Lung (tissue), 11 donors: ENCODE measurements at regions not wholly inside any gene's neighbourhood (a gene's known extent, or its start where the extent isn't known, plus 50 kb on each side); places are given as distances from the start of the nearest gene placed in this dataset.

ENCODE experiments used
- ATAC-seq: fragments of 200-7000 bp; cut with Tn5 transposase; one replicate; pipeline ENCODE4 v1.9.1; 2020; ENCODE audit warnings: moderate number of reproducible peaks; ENCODE audit not compliant: insufficient read depth, low FRiP score
- DNase-seq, 3 donors: peaks; one replicate each; pipeline ENCODE4 v3.0.0-alpha.2; 2013 to 2017
- H3K27ac ChIP-seq, 2 donors: one replicate each; pipeline ENCODE4 v1.5.1; 2013; ENCODE audit warnings: mild to moderate bottlenecking in 2 of 2, moderate library complexity in 2 of 2, control low read depth in 1 of 2, inconsistent platforms in 1 of 2, low read depth in 1 of 2, low read length in 1 of 2
- H3K27me3 ChIP-seq, 3 donors: one replicate each; pipeline ENCODE4 v1.5.1; 2013; ENCODE audit warnings: low read length in 2 of 3; ENCODE audit not compliant: control insufficient read depth in 3 of 3, insufficient read depth in 3 of 3
- H3K36me3 ChIP-seq, 4 donors: one replicate each; pipeline ENCODE4 v1.5.1; 2013; ENCODE audit warnings: low read length in 4 of 4, mild to moderate bottlenecking in 1 of 4, moderate library complexity in 1 of 4; ENCODE audit not compliant: control insufficient read depth in 4 of 4, insufficient read depth in 4 of 4
- H3K4me1 ChIP-seq, 5 donors: one replicate each; pipeline ENCODE4 v1.5.1; 2013; ENCODE audit warnings: low read length in 5 of 5, mild to moderate bottlenecking in 2 of 5, moderate library complexity in 1 of 5; ENCODE audit not compliant: control insufficient read depth in 5 of 5, insufficient read depth in 5 of 5
- H3K4me3 ChIP-seq: one replicate; pipeline ENCODE4 v1.5.1; 2013; ENCODE audit warnings: mild to moderate bottlenecking, control low read depth, moderate library complexity
- H3K9ac ChIP-seq, 2 donors: one replicate each; pipeline ENCODE4 v1.5.1; 2013; ENCODE audit warnings: low read length in 2 of 2, control low read depth in 1 of 2; ENCODE audit not compliant: insufficient read depth in 1 of 2
- H3K9me3 ChIP-seq, 4 donors: one replicate each; pipeline ENCODE4 v1.5.1; 2013; ENCODE audit warnings: low read length in 3 of 4, mild to moderate bottlenecking in 1 of 4, moderate library complexity in 1 of 4; ENCODE audit not compliant: control insufficient read depth in 4 of 4, insufficient read depth in 3 of 4
- CTCF ChIP-seq: IDR thresholded peaks from 2 replicates; pipeline ENCODE4 v1.5.1; 2012; ENCODE audit warnings: mild to moderate bottlenecking; ENCODE audit errors: control extremely low read depth, extremely low read depth
- WGBS, 2 donors: extraction: QIAGEN DNeasy Blood & Tissue Kit; methylation state at CpG; one replicate each; pipeline ENCODE4 v1.1.7; 2013; 5-methylcytosine and 5-hydroxymethylcytosine counted together
- donor health status: control.
- donor health status: control.
- donor health status: Bipolar disorder and iron deficiency.
- donor health status: healthy.
- donor health status: DM: yes; HTN: yes; CAD: no.

- Histone ChIP-seq H3K27me3 (no peaks in the 10 kb centered on the region), H3K4me3 (no peak overlapping the region), H3K9me3 (peaks cover 0 to 3% (median 0%) of the 10 kb centered on the region in 4 donors), H3K27ac (no peak overlapping the region), H3K36me3 (no peaks in the 10 kb centered on the region), H3K9ac (no peak overlapping the region), H3K4me1 (no peaks in the 10 kb centered on the region)
- TF ChIP-seq CTCF, result no peak
- DNase-seq (no peak), ATAC-seq (no peak)
- 91 to 93% methylated on average over 3 of the region's 3 CpGs for WGBS, 2 donors
These were observed 462.6 kb upstream of the TMEFF2 start for GRCh38 chr2:192657362-192657761.

- WGBS, 2 donors, result 68 to 75% methylated on average over 3 of the region's 3 CpGs
- ATAC-seq, result no peak
- no peaks in the 10 kb centered on the region for H3K27me3 ChIP-seq
- no peak overlapping the region for H3K9ac ChIP-seq
- no peak overlapping the region for H3K4me3 ChIP-seq
- TF ChIP-seq CTCF, result no peak
- no peak for DNase-seq
- peaks cover 0 to 3% (median 0%) of the 10 kb centered on the region in 4 donors for H3K9me3 ChIP-seq
- H3K4me1 ChIP-seq, result no peaks in the 10 kb centered on the region
- no peak overlapping the region for H3K27ac ChIP-seq
- H3K36me3 ChIP-seq, result no peaks in the 10 kb centered on the region
These were observed 461.2 kb upstream of the TMEFF2 start for GRCh38 chr2:192655916-192656315.

GRCh38 chr2:192645811-192646598 is 451.3 kb upstream of the TMEFF2 start:
- TF ChIP-seq CTCF, result no peak
- DNase-seq, result no peak
- Histone ChIP-seq H3K36me3 (no peaks in the 10 kb centered on the region), H3K9ac (no peak overlapping the region), H3K9me3 (no peaks in the 10 kb centered on the region), H3K4me3 (no peak overlapping the region), H3K27me3 (no peaks in the 10 kb centered on the region), H3K4me1 (no peaks in the 10 kb centered on the region), H3K27ac (no peak overlapping the region)
- 85 to 93% methylated on average over 6 of the region's 6 CpGs for WGBS, 2 donors
- ATAC-seq, result peak; percentile 79
